HG03060 (cell line): ENCODE measurements at regions not wholly inside any gene's neighbourhood (a gene's known extent, or its start where the extent isn't known, plus 50 kb on each side); places are given as distances from the start of the nearest gene placed in this dataset.

Experiments
- ATAC-seq: cut with Tn5 transposase; IDR thresholded peaks from one replicate; pipeline ENCODE4 v1.9.1; 2021; ENCODE audit warnings: low read depth, moderate number of reproducible peaks; ENCODE audit not compliant: unreplicated experiment

DNA sequence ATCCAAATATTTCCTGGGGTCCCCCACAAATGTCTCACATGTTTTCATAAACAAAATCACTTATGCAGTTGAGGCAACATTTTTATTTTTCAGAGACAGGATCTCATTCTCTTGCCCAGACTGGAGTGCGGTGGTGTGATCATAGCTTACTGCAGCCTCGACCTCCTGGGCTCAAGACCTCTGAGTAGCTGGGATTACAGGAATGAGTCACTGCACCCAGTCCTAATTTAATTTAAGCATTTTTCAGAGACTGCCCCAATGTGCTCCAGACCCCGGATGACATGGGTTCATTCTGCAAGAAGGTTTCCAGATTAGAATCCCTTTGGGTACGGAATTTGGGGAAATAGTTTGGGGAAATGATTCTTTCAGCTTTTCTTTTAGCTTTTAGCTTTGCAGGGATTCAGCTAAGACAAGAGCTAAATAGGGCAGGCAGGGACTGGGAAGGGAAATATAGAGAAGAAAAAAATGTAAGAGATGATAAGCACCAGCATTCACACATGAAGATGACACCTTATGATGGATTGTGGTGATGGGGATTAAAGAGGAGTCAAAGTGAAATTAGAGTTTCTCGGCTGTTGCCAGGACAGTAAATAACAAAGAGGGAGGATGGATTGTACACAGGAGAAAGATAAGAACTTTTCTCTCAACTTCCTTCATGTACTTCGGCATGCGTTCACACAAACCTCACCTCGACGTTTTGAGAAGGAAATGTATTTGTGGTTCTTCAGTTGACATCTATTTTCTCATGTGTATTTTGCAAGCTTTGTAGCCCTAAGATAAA, 169.4 kb upstream of the TAB2 start:
- ATAC-seq, result no peak

- no peak for ATAC-seq
Measured at GRCh38 chr6:149149653-149150052, 167.9 kb upstream of the TAB2 start.

DNA sequence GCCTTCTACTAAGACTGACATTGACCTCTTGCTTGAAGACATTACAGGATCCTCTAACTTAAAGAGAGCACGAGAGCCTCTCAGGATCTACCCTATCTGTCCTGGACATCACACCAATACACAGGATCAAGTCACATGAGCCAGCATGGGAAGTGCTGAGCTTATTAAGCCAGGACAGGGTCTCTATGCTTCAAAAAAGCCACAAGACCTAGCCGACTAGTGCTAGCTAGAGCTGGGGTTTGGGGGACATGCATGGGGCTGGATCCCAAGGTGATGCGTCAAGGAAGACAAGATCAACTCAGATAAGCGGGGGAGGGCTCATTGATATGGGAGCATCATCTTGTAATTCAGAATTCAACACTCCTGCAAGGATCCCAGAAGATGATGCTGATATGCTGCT, 167.2 kb upstream of the TAB2 start:
- no peak for ATAC-seq

DNA sequence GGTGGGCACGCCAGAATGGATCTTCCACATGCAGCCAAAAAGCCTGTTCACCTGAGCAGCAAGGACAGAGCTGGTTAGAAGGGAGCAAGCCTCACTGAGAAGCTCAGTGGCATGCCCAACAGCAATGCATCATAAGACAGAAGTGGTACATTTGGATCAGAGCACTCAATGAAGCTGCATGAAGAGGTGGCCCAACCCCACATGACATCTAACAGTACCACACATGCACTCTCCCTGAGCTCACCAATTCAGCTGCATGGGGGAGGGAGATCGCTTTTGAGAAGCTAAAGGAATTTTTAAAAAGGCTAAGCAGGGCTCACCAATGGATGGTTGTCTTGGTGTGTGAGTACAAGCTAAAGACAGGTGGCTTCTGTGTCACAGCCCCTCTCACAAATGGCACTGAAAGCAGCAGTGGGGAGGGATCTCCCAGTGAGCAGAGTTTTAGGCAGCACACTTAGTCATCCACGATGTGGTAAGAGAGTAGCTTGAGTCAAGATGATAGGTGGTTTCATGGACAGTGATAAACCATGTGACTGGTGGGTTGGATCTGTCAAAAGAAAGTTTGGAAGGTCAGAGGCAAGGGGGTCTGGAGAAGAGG, 166.6 kb upstream of the TAB2 start:
- no peak for ATAC-seq

DNA sequence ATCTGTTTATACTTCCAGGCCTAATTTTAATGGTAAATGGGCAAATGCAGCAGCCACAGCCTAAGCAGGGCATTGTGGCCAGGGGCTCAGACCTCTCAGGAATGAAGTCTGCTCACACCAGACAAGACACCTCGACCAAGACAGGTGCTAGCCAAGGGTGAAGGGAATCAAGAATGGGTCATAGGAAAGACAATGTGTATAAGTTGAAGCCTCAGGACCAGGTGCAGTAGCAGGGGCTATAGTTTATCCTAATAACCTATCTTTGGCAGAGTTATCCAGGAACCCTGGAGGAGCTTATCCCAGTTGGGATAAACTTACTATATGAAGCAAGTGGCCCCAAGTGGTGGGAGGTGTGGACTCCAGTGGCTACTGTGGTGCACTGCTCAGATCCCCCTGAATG, 165.0 kb upstream of the TAB2 start:
- no peak for ATAC-seq

- ATAC-seq, result no peak
Measured at GRCh38 chr6:149153100-149153499, 164.4 kb upstream of the TAB2 start.

DNA sequence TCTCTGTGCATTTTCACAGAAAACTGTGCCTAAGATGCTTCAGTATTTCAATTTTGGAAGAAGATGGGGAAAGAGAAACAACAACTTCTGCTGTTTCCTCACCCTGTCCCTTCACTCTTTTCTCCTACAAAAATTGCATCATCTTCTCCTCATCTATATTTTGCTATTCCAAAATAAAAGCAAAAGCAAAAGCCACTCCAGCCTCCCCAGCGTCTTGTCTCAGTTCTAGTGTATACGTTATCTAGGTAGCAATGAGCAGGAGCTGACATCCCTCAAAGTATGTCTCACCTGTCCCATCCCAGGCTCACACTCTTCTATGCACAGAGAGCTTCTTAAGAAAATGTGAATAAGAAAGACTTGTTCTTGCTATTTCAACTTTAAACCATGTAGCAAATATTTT, 163.8 kb upstream of the TAB2 start:
- no peak for ATAC-seq

- ATAC-seq, result no peak
Measured at GRCh38 chr6:149154261-149154821, 163.2 kb upstream of the TAB2 start.

DNA sequence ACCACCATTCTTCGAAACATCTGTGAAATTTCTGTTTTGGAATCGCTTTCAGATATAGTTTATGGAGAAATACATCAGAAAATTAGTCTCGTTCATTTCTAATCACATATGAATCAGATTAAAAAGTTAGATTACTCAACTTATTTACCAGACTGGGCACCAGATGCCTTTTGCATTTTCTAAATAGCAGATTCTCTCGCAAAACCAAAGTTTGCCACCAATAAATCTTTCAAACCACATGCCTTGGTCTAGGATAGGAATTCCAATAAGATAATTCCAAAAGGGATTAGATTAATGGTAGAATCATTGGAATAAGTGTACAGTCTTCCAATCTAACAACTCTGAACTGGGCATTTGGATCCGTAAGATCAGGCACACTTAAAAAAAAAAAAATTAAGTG, 160.4 kb upstream of the TAB2 start:
- ATAC-seq, result no peak

- ATAC-seq, result no peak
Measured at GRCh38 chr6:149158076-149158475, 159.4 kb upstream of the TAB2 start.

- no peak for ATAC-seq
Measured at GRCh38 chr6:149160943-149161342, 156.6 kb upstream of the TAB2 start.

GRCh38 chr6:149162924-149163323, 154.6 kb upstream of the TAB2 start:
- no peak for ATAC-seq

DNA sequence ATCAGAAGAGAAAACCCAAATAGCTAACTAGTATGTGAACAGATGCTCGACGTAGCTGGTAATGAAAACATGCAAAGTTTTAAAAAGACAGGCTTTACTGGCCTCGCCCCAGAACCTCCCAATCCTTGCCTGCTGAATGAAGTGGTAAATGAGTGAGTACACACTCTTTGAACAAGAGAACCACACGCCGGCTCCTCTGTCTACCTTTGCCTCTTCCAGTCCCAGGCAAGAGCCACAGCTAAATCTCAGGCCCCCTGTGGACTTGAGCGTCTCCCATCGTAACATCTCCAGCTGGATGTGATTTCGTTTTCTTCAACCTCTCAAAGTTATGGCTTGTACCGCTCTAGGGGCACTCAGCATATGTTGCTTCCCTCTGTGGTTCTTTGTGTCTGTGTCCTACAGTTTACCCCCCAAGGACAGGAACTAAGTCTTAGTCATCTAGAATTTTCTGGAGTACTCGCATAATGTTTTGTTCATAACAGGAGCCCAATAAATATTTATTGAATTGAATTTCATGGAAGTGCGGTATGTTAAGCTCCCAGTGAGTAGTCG, 153.2 kb upstream of the TAB2 start:
- ATAC-seq, result no peak

- no peak for ATAC-seq
Measured at GRCh38 chr6:149166336-149166735, 151.2 kb upstream of the TAB2 start.

DNA sequence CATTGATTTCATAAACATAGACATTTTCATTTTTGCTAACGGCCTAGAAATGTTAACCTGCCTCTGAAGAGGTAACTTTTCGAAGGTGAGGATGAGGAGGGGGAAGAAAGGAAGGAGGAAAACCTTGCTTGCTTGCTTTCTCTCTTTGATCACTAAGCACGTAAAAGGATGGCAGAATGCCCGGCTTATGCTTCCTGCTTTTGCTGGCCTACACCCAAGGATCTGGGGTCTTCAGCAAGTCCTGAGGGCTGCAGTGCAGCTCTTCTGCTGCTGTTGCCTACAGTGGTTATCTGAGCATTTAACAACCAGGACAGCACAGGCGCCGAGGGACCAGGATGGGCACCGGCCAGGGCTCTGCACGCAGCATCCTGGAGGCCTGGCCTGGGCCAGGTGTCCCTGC, 150.8 kb upstream of the TAB2 start:
- ATAC-seq, result no peak

- ATAC-seq, result no peak
Measured at GRCh38 chr6:149168968-149169367, 148.5 kb upstream of the TAB2 start.

DNA sequence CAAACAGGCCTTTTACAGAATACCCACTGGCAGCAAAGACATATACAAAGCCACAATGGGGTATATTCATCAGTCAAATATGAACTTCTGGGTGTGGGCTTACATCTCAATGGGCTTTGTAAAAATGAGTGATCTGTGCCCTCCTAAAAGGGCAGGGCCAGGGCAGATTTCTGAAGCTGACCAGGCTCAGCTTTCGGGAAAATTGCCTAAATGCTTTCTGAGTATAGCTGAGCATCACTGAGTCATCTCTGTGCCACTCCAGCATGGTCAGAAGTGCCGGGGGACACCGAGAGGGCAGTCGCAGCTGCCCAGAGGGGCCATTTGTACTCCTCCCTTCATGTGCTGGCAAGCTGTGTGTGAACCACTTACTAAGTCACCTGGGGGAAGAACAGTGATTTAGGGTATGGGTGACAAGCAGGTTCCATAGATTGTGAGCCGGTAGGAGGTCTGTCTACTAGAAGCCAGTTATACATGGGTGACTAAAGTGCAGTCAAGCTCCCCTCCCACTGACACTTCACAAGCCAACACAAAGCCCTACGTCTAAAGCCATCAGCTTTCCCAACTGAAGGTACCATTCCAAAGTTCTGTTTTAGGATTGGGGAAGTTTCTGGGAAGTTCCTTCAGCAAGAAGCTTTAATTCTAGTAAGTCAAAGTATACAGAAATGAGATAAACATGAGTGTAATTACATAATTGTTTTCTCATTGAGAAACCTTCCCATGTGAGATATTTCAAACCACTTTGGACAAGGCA, 147.6 kb upstream of the TAB2 start:
- no peak for ATAC-seq

- ATAC-seq, result no peak
Measured at GRCh38 chr6:149170564-149171452, 146.7 kb upstream of the TAB2 start.

GRCh38 chr6:149173222-149173621, 144.3 kb upstream of the TAB2 start:
- no peak for ATAC-seq

GRCh38 chr6:149174962-149175361, 142.6 kb upstream of the TAB2 start:
- ATAC-seq, result no peak
